B cell (primary cell): ENCODE measurements at regions not wholly inside any gene's neighbourhood (a gene's known extent, or its start where the extent isn't known, plus 50 kb on each side); places are given as distances from the start of the nearest gene placed in this dataset.

Experiments used
- CTCF ChIP-seq: fragments of 200-600 bp; IDR thresholded peaks from one replicate; pipeline ENCODE4 v1.8.0; 2022; ENCODE audit warnings: antibody characterized with exemption, mild to moderate bottlenecking
- EZH2 ChIP-seq: IDR thresholded peaks from 2 replicates; pipeline ENCODE4 v1.6.1; 2012; ENCODE audit warnings: borderline replicate concordance, low read depth, mild to moderate bottlenecking, moderate library complexity, low read length; ENCODE audit not compliant: insufficient read depth, poor library complexity, severe bottlenecking

GRCh38 chr6:53437557-53438202 lies 88.9 kb upstream of the ELOVL5 start:
- TF ChIP-seq EZH2 (no peak), CTCF (peak; percentile 60)
